NCI-H748 (cell line): ENCODE measurements at regions not wholly inside any gene's neighbourhood (a gene's known extent, or its start where the extent isn't known, plus 50 kb on each side); places are given as distances from the start of the nearest gene placed in this dataset.

Experiments
- DNase-seq: peaks from one replicate; lab custom pipeline; 2025; ENCODE audit not compliant: unreplicated experiment; lab: John Stamatoyannopoulos, UW

GRCh38 chr3:23028294-23028693 is 174.8 kb upstream of the UBE2E2 start:
- DNase-seq = no peak

GRCh38 chr3:23029001-23029400 is 174.1 kb upstream of the UBE2E2 start:
- no peak for DNase-seq

GRCh38 chr3:23035927-23036640 is 167.0 kb upstream of the UBE2E2 start:
- DNase-seq = peak; percentile 89

GRCh38 chr3:23036728-23037127 is 166.4 kb upstream of the UBE2E2 start:
- DNase-seq = no peak

GRCh38 chr3:23038471-23038870 is 164.7 kb upstream of the UBE2E2 start:
- no peak for DNase-seq

GRCh38 chr3:23041918-23042696 is 161.0 kb upstream of the UBE2E2 start:
- DNase-seq = no peak

- no peak for DNase-seq
These were observed 158.7 kb upstream of the UBE2E2 start for GRCh38 chr3:23044463-23044862.

GRCh38 chr3:23046536-23046935 is 156.6 kb upstream of the UBE2E2 start:
- DNase-seq = no peak

GRCh38 chr3:23051240-23052140 is 151.6 kb upstream of the UBE2E2 start:
- no peak for DNase-seq

GRCh38 chr3:23052208-23052607 is 150.9 kb upstream of the UBE2E2 start:
- DNase-seq = no peak

GRCh38 chr3:23052620-23053019 is 150.5 kb upstream of the UBE2E2 start:
- DNase-seq = no peak

- DNase-seq = no peak
These were observed 147.3 kb upstream of the UBE2E2 start for GRCh38 chr3:23055733-23056376.

- no peak for DNase-seq
These were observed 140.5 kb upstream of the UBE2E2 start for GRCh38 chr3:23062582-23062981.

- no peak for DNase-seq
These were observed 140.1 kb upstream of the UBE2E2 start for GRCh38 chr3:23062982-23063381.

GRCh38 chr3:23067116-23067515 is 136.0 kb upstream of the UBE2E2 start:
- DNase-seq = no peak

- DNase-seq = no peak
These were observed 135.0 kb upstream of the UBE2E2 start for GRCh38 chr3:23068016-23068728.

GRCh38 chr3:23071296-23071695 is 131.8 kb upstream of the UBE2E2 start:
- no peak for DNase-seq

GRCh38 chr3:23071758-23072157 is 131.4 kb upstream of the UBE2E2 start:
- DNase-seq = no peak

GRCh38 chr3:23072693-23073092 is 130.4 kb upstream of the UBE2E2 start:
- DNase-seq = no peak

- no peak for DNase-seq
These were observed 129.3 kb upstream of the UBE2E2 start for GRCh38 chr3:23073724-23074305.
